GM12878 (cell line): ENCODE measurements at regions not wholly inside any gene's neighbourhood (a gene's known extent, or its start where the extent isn't known, plus 50 kb on each side); places are given as distances from the start of the nearest gene placed in this dataset.

ENCODE experiments used
- ATAC-seq: fragments of 200-7000 bp; cut with Tn5 transposase; 3 replicates; pipeline ENCODE4 v1.9.1; 2020; ENCODE audit warnings: mild to moderate bottlenecking, moderate library complexity
- BruUV-seq: library from RNA; stranded (reverse); fragments of 400-500 nt; replicated peaks from 2 replicates; lab custom pipeline; 2021; lab: Mats Ljungman, UMichigan
- CTCF ChIA-PET: fragments of 300-600 bp; sonication (Branson Sonifier 250); formaldehyde crosslinking; extraction: SDS; loops from one replicate; lab custom pipeline; 2021; ENCODE audit warnings: inconsistent platforms; lab: Yijun Ruan, JAX
- POLR2A ChIA-PET: fragments of 350-600 bp; formaldehyde crosslinking; extraction: SDS; loops from one replicate; lab custom pipeline; 2021; ENCODE audit warnings: inconsistent platforms; lab: Charles Lee
- RAD21 ChIA-PET: fragments of 300-600 bp; sonication (Branson Sonifier 250); formaldehyde crosslinking; loops from one replicate; lab custom pipeline; 2023; ENCODE audit warnings: antibody characterized with exemption; ENCODE audit not compliant: unreplicated experiment; lab: Charles Lee
- SMC1A ChIA-PET: fragments of 300-600 bp; sonication (Branson Sonifier 250); formaldehyde crosslinking; loops from one replicate; lab custom pipeline; 2023; ENCODE audit not compliant: unreplicated experiment, uncharacterized antibody; lab: Charles Lee
- DNase-seq: peaks from one replicate; pipeline ENCODE4 v3.0.0-alpha.2; 2011; ENCODE audit warnings: low read depth, low spot score
- FAIRE-seq: peaks from 3 replicates; lab custom pipeline; 2011; peaks lifted over from hg19 to GRCh38; lab: Jason Lieb, UNC
- H2AFZ ChIP-seq: 2 replicates; pipeline ENCODE4 v1.6.0; 2011; ENCODE audit warnings: low read depth, low read length, control low read depth; ENCODE audit not compliant: control insufficient read depth
- H3K27ac ChIP-seq: 2 replicates; pipeline ENCODE4 v1.5.1; 2011; ENCODE audit warnings: control low read depth; ENCODE audit not compliant: control insufficient read depth, insufficient read depth
- H3K27me3 ChIP-seq, 2 experiments: replicated peaks in 1 of 2; 2 replicates each; pipeline versions ENCODE4 v1.6.0 to v1.6.1; 2011; ENCODE audit warnings: low read length in 1 of 2; ENCODE audit not compliant: control insufficient read depth in 2 of 2, insufficient read depth in 2 of 2
- H3K36me3 ChIP-seq, 2 experiments: 2 replicates each; pipeline ENCODE4 v1.5.1; 2011; ENCODE audit warnings: low read length in 1 of 2; ENCODE audit not compliant: control insufficient read depth in 2 of 2, insufficient read depth in 2 of 2
- H3K4me1 ChIP-seq: 2 replicates; pipeline ENCODE4 v1.6.1; 2011; ENCODE audit warnings: mild to moderate bottlenecking, low read length, moderate library complexity, mixed read lengths; ENCODE audit not compliant: control insufficient read depth, insufficient read depth
- H3K4me2 ChIP-seq: 2 replicates; pipeline ENCODE4 v1.6.0; 2011; ENCODE audit warnings: control low read depth; ENCODE audit not compliant: control insufficient read depth, insufficient read depth
- H3K4me3 ChIP-seq: fragments of 200-600 bp; sonication (generic); 2 replicates; pipeline ENCODE4 v1.5.1; 2016
- H3K79me2 ChIP-seq: 2 replicates; pipeline ENCODE4 v1.6.0; 2011; ENCODE audit warnings: low read length; ENCODE audit not compliant: control insufficient read depth, insufficient read depth
- H3K9ac ChIP-seq: 2 replicates; pipeline ENCODE4 v1.8.0; 2011; ENCODE audit warnings: low read length, control low read depth, mixed read lengths; ENCODE audit not compliant: control insufficient read depth, insufficient read depth
- H3K9me3 ChIP-seq: replicated peaks from 3 replicates; pipeline ENCODE4 v1.5.1; 2011; ENCODE audit warnings: mild to moderate bottlenecking, low read length; ENCODE audit not compliant: control insufficient read depth, insufficient read depth
- H4K20me1 ChIP-seq: 2 replicates; pipeline ENCODE4 v1.6.0; 2011; ENCODE audit not compliant: control insufficient read depth, insufficient read depth
- ASH2L ChIP-seq: fragments of 300-600, 200-600 bp; sonication (generic); IDR thresholded peaks from 2 replicates; pipeline ENCODE4 v1.6.1; 2017; ENCODE audit warnings: low read depth, mild to moderate bottlenecking, borderline replicate concordance
- CBX5 ChIP-seq: sonication (generic); IDR thresholded peaks from 2 replicates; pipeline ENCODE4 v1.6.1; 2016; ENCODE audit warnings: low read depth, moderate library complexity, mild to moderate bottlenecking, inconsistent platforms
- FOS ChIP-seq: IDR thresholded peaks from 3 replicates; pipeline ENCODE4 v1.6.1; 2011; ENCODE audit warnings: borderline replicate concordance; ENCODE audit not compliant: insufficient read length; ENCODE audit errors: extremely low read depth
- JUND ChIP-seq: IDR thresholded peaks from 2 replicates; pipeline ENCODE4 v1.6.1; 2012; ENCODE audit warnings: low read depth, mild to moderate bottlenecking, low read length, improper control_type of control experiment, moderate library complexity
- NFIC ChIP-seq: IDR thresholded peaks from 2 replicates; pipeline ENCODE4 v1.6.1; 2012; ENCODE audit warnings: low read depth, mild to moderate bottlenecking, inconsistent platforms, low read length, moderate library complexity
- NR2C1 ChIP-seq: fragments of 450-650 bp; IDR thresholded peaks from 2 replicates; pipeline ENCODE4 v1.6.1; 2017; ENCODE audit warnings: antibody characterized with exemption, mild to moderate bottlenecking, moderate library complexity
- RELA ChIP-seq: fragments of 450-650 bp; IDR thresholded peaks from 2 replicates; pipeline ENCODE4 v1.8.0; 2014; ENCODE audit warnings: borderline replicate concordance; ENCODE audit not compliant: partially characterized antibody
- RFX5 ChIP-seq: IDR thresholded peaks from 2 replicates; pipeline ENCODE4 v1.6.1; 2011; ENCODE audit warnings: low read depth, low read length, improper control_type of control experiment
- ZBED1 ChIP-seq: IDR thresholded peaks from 2 replicates; pipeline ENCODE4 v1.6.1; 2016; ENCODE audit warnings: borderline replicate concordance
- ZNF217 ChIP-seq: fragments of 450-650 bp; IDR thresholded peaks from 2 replicates; pipeline ENCODE4 v1.6.1; 2017; ENCODE audit warnings: antibody characterized with exemption, mild to moderate bottlenecking
- ZNF24 ChIP-seq: fragments of 450-650 bp; IDR thresholded peaks from 2 replicates; pipeline ENCODE4 v1.6.1; 2017; ENCODE audit warnings: antibody characterized with exemption, mild to moderate bottlenecking
- WGBS: methylation state at CpG from one replicate; pipeline ENCODE4 v1.1.6; 2016; ENCODE audit warnings: low lambda C conversion rate; ENCODE audit not compliant: insufficient replicate concordance, insufficient coverage; ENCODE audit errors: missing lambda C conversion rate; 5-methylcytosine and 5-hydroxymethylcytosine counted together
- in situ Hi-C: fragments of 300-500 bp; cut with MboI; formaldehyde crosslinking; loops from 9 replicates; pipeline ENCODE4 v1.14.3; 2018; ENCODE audit warnings: mixed read lengths
- intact Hi-C: fragments of 100-400 bp; cut with micrococcal nuclease; formaldehyde crosslinking; loops from one replicate; pipeline ENCODE4 v1.14.2; 2022; ENCODE audit not compliant: unreplicated experiment
- TF ChIP-seq, protein P1 (sequence below): IDR thresholded peaks from 2 replicates; pipeline ENCODE4 v1.6.1; 2011; ENCODE audit warnings: low read depth, mild to moderate bottlenecking, low read length, moderate library complexity, borderline replicate concordance; ENCODE audit errors: extremely low read depth
- TF ChIP-seq, protein P2 (sequence below): IDR thresholded peaks from 2 replicates; pipeline ENCODE4 v1.6.1; 2012; ENCODE audit warnings: low read depth, low read length, improper control_type of control experiment
- TF ChIP-seq, protein P3 (sequence below): fragments of 150-350 bp; IDR thresholded peaks from 2 replicates; pipeline ENCODE4 v1.6.1; 2016; ENCODE audit warnings: low read depth, low read length

DNA sequence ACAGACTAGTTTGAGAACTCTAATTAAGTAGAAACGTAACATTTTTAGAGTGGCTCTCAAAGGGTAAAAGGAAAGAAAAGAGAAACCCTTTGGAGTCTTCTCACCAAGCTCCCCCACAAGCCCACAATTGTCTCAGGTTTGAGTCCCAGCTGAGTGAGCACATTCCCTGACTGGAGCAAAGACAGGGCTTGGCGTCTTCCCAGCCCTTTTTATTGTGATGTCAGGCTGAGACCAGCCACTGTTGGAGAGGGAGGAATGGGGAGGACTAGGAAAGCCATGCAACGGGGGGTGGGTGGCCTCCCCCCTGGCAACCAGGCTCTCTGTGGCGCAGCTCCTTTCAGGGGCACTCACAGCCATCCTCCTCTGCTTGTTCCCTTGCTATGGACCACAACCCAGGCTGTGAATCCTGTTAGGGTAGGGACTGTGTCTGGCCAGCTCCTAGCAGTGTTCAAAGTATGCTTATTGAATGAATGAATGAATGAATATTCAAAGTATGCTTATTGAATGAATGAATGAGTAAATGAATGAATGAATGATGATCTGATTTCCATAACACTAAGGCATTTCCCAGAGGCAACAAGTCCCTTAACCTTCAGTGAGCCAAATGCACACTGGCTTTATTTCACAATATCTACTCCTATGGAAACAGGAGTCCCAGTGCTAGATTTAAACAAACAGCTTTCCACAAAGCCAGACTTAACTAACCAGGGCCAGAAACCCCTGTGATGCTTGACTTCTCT, 413.3 kb downstream of the MID1IP1 start:
- H3K79me2 ChIP-seq = no peaks in the 10 kb centered on the region
- intact Hi-C loops = no loop called here
- no peak overlapping the region for H3K9ac ChIP-seq
- 8% methylated on average over 3 of the region's 4 CpGs for WGBS
- TF ChIP-seq NR2C1 (no peak), ZNF24 (peak; percentile 92), ZBED1 (no peak)
- in situ Hi-C loops = no loop called here
- POLR2A ChIA-PET = no interaction called here
- peaks cover 0 to 2% of the 10 kb centered on the region in 2 experiments; a peak in 1 of 4 replicates for H3K27me3 ChIP-seq
- H3K36me3 ChIP-seq = no peaks in the 10 kb centered on the region
- CTCF ChIA-PET = no interaction called here
- H4K20me1 ChIP-seq = no peaks in the 10 kb centered on the region
- H3K4me3 ChIP-seq = no peak overlapping the region
- no peaks in the 10 kb centered on the region for H3K9me3 ChIP-seq
- FAIRE-seq (no peak), ATAC-seq (no peak), DNase-seq (no peak)
- no peak overlapping the region for H3K27ac ChIP-seq
- SMC1A ChIA-PET = interaction anchor here (2.1 kb wide), 1 partner anchor 25 kb away, joined by 7 read pairs; no protein-coding TSS in a partner anchor
- BruUV-seq = no TSS peak
- no peaks in the 10 kb centered on the region for H3K4me1 ChIP-seq
- RAD21 ChIA-PET = interaction anchor here (0.8 kb wide), 1 partner anchor 18 kb away, joined by 5 read pairs; no protein-coding TSS in a partner anchor
- no peak overlapping the region for H2AFZ ChIP-seq
- H3K4me2 ChIP-seq = no peak overlapping the region

DNA sequence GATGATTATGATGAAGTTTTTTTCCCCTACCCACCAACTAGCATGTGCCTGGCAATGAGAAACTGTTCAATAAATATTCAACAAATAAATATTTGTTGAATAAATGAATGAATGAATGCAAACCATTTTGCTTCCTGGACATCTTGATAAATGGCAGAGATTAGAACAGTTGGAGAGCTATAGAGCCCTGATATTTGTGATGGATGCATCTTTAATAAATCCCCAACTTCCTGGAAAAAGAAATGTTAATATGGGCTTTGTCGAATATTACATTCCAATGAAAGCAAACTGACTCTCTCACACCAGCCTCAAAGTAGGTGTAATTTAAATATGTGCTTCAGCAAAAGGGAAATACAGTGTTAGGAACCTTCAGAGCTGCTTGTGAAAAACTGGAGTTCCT, 419.7 kb downstream of the MID1IP1 start:
- Histone ChIP-seq H3K36me3 (no peaks in the 10 kb centered on the region), H2AFZ (no peak overlapping the region), H3K4me1 (no peaks in the 10 kb centered on the region), H3K9ac (no peak overlapping the region), H3K27ac (no peak overlapping the region), H3K27me3 (peaks cover 0 to 2% of the 10 kb centered on the region in 2 experiments; a peak in 1 of 4 replicates), H3K4me3 (no peak overlapping the region), H3K9me3 (no peaks in the 10 kb centered on the region), H4K20me1 (no peaks in the 10 kb centered on the region), H3K79me2 (no peaks in the 10 kb centered on the region), H3K4me2 (no peak overlapping the region)
- ChIA-PET SMC1A (interaction anchor here (1.3 kb wide), 1 partner anchor 19 kb away, joined by 5 read pairs; no protein-coding TSS in a partner anchor), RAD21 (no interaction called here), CTCF (interaction anchor here (1.2 to 1.6 kb wide), 2 partner anchors 21 to 25 kb away, joined by 4 to 5 read pairs; no protein-coding TSS in a partner anchor), POLR2A (no interaction called here)
- BruUV-seq = no TSS peak
- DNase-seq = no peak
- FAIRE-seq = no peak
- no peak for ATAC-seq
- intact Hi-C loops (no loop called here), in situ Hi-C loops (no loop called here)
- WGBS = 0% methylated on average over 1 of the region's 1 CpG
- TF ChIP-seq CBX5 (no peak), ASH2L (no peak), RELA (no peak), RFX5 (no peak), JUND (no peak), NFIC (no peak), ZNF217 (no peak), FOS (no peak)
- TF ChIP-seq, protein P1, sequence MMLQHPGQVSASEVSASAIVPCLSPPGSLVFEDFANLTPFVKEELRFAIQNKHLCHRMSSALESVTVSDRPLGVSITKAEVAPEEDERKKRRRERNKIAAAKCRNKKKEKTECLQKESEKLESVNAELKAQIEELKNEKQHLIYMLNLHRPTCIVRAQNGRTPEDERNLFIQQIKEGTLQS = no peak
- TF ChIP-seq, protein P2, sequence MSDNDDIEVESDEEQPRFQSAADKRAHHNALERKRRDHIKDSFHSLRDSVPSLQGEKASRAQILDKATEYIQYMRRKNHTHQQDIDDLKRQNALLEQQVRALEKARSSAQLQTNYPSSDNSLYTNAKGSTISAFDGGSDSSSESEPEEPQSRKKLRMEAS = no peak
- TF ChIP-seq, protein P3, sequence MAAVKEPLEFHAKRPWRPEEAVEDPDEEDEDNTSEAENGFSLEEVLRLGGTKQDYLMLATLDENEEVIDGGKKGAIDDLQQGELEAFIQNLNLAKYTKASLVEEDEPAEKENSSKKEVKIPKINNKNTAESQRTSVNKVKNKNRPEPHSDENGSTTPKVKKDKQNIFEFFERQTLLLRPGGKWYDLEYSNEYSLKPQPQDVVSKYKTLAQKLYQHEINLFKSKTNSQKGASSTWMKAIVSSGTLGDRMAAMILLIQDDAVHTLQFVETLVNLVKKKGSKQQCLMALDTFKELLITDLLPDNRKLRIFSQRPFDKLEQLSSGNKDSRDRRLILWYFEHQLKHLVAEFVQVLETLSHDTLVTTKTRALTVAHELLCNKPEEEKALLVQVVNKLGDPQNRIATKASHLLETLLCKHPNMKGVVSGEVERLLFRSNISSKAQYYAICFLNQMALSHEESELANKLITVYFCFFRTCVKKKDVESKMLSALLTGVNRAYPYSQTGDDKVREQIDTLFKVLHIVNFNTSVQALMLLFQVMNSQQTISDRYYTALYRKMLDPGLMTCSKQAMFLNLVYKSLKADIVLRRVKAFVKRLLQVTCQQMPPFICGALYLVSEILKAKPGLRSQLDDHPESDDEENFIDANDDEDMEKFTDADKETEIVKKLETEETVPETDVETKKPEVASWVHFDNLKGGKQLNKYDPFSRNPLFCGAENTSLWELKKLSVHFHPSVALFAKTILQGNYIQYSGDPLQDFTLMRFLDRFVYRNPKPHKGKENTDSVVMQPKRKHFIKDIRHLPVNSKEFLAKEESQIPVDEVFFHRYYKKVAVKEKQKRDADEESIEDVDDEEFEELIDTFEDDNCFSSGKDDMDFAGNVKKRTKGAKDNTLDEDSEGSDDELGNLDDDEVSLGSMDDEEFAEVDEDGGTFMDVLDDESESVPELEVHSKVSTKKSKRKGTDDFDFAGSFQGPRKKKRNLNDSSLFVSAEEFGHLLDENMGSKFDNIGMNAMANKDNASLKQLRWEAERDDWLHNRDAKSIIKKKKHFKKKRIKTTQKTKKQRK = no peak
